HL-60 (cell line): ENCODE measurements at regions not wholly inside any gene's neighbourhood (a gene's known extent, or its start where the extent isn't known, plus 50 kb on each side); places are given as distances from the start of the nearest gene placed in this dataset.

Experiments used
- DNase-seq, 2 experiments: peaks; one replicate each; pipeline ENCODE4 v3.0.0-alpha.2; 2010 to 2020; ENCODE audit warnings: low read depth in 1 of 2, low spot score in 1 of 2
- H3K27ac ChIP-seq: fragments of 250-450 bp; sonication (Bioruptor Pico); replicated peaks from 2 replicates; pipeline ENCODE4 v1.5.1; 2020; ENCODE audit warnings: mild to moderate bottlenecking, moderate library complexity
- H3K27me3 ChIP-seq: fragments of 250-450 bp; sonication (Bioruptor Pico); 2 replicates; pipeline ENCODE4 v1.5.1; 2021; ENCODE audit warnings: mild to moderate bottlenecking, moderate library complexity; ENCODE audit not compliant: insufficient read depth, poor library complexity, severe bottlenecking
- H3K4me3 ChIP-seq: replicated peaks from 2 replicates; pipeline ENCODE4 v1.5.1; 2011; ENCODE audit warnings: mild to moderate bottlenecking, control low read depth, low read length; ENCODE audit not compliant: insufficient read depth
- GABPA ChIP-seq: IDR thresholded peaks from 2 replicates; pipeline ENCODE4 v1.6.1; 2012; ENCODE audit warnings: low read depth
- POLR2AphosphoS5 ChIP-seq: IDR thresholded peaks from 2 replicates; pipeline ENCODE4 v1.6.1; 2012; ENCODE audit warnings: low read depth
- SPI1 ChIP-seq: IDR thresholded peaks from 2 replicates; pipeline ENCODE4 v1.6.1; 2012; ENCODE audit warnings: low read depth, mild to moderate bottlenecking, borderline replicate concordance
- TF ChIP-seq, protein P1 (sequence below): IDR thresholded peaks from 2 replicates; pipeline ENCODE4 v1.6.1; 2012; ENCODE audit warnings: low read depth; ENCODE audit not compliant: insufficient replicate concordance
- TF ChIP-seq, protein P2 (sequence below): IDR thresholded peaks from one replicate; pipeline ENCODE4 v1.5.1; 2011; ENCODE audit warnings: low read length, control low read depth, inconsistent platforms; ENCODE audit not compliant: insufficient read depth

DNA sequence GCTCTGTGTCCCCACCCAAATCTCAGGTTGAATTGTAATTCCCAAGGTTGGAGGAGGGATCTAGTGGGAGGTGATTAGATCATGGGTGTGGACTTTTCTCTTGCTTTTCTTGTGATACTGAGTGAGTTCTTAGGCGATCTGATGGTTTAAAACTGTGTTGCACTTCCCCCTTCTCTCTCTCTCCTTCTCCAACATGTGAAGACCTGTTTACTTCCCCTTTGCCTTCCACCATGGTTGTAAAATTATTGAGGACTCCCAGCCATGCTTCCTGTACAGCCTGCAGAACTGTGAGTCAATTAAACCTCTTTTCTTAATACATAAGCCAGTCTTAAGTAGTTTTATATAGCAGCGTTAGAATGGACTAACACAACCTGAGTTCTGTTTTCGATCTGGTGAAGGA is 738.2 kb downstream of the ARAP2 start:
- no peak for DNase-seq
- TF ChIP-seq, protein P1, sequence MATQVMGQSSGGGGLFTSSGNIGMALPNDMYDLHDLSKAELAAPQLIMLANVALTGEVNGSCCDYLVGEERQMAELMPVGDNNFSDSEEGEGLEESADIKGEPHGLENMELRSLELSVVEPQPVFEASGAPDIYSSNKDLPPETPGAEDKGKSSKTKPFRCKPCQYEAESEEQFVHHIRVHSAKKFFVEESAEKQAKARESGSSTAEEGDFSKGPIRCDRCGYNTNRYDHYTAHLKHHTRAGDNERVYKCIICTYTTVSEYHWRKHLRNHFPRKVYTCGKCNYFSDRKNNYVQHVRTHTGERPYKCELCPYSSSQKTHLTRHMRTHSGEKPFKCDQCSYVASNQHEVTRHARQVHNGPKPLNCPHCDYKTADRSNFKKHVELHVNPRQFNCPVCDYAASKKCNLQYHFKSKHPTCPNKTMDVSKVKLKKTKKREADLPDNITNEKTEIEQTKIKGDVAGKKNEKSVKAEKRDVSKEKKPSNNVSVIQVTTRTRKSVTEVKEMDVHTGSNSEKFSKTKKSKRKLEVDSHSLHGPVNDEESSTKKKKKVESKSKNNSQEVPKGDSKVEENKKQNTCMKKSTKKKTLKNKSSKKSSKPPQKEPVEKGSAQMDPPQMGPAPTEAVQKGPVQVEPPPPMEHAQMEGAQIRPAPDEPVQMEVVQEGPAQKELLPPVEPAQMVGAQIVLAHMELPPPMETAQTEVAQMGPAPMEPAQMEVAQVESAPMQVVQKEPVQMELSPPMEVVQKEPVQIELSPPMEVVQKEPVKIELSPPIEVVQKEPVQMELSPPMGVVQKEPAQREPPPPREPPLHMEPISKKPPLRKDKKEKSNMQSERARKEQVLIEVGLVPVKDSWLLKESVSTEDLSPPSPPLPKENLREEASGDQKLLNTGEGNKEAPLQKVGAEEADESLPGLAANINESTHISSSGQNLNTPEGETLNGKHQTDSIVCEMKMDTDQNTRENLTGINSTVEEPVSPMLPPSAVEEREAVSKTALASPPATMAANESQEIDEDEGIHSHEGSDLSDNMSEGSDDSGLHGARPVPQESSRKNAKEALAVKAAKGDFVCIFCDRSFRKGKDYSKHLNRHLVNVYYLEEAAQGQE: no peak
- peak; percentile 41; the same call in 1 of the 2 replicates for TF ChIP-seq SPI1
- H3K27me3 ChIP-seq: no peaks in the 10 kb centered on the region
- no peak overlapping the region for H3K4me3 ChIP-seq
- H3K27ac ChIP-seq: no peak overlapping the region

DNA sequence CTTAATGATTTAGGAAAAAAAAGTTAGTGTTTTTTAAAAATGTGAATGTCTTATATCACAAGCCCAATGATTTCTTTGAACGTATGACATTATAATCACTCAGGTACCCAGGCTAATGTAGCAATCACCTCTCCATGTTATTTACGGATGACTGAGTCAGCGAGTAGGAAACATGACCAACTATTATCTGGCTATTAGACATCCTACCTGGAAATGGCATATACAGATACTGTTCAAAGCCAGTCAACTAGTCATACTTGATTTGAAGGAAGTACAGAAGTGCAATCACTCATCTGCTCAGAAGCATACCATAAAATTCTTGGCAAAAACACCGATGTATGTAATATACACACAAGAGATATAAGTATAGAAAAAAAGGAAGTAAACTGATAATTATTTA is 732.5 kb downstream of the ARAP2 start:
- TF ChIP-seq, protein P1: no peak
- no peak for TF ChIP-seq POLR2AphosphoS5
- TF ChIP-seq, protein P2, sequence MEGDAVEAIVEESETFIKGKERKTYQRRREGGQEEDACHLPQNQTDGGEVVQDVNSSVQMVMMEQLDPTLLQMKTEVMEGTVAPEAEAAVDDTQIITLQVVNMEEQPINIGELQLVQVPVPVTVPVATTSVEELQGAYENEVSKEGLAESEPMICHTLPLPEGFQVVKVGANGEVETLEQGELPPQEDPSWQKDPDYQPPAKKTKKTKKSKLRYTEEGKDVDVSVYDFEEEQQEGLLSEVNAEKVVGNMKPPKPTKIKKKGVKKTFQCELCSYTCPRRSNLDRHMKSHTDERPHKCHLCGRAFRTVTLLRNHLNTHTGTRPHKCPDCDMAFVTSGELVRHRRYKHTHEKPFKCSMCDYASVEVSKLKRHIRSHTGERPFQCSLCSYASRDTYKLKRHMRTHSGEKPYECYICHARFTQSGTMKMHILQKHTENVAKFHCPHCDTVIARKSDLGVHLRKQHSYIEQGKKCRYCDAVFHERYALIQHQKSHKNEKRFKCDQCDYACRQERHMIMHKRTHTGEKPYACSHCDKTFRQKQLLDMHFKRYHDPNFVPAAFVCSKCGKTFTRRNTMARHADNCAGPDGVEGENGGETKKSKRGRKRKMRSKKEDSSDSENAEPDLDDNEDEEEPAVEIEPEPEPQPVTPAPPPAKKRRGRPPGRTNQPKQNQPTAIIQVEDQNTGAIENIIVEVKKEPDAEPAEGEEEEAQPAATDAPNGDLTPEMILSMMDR: no peak
- TF ChIP-seq SPI1: no peak
- no peak for TF ChIP-seq GABPA
- Histone ChIP-seq H3K27me3 (no peaks in the 10 kb centered on the region), H3K4me3 (no peak overlapping the region), H3K27ac (no peak overlapping the region)
- no peak for DNase-seq

DNA sequence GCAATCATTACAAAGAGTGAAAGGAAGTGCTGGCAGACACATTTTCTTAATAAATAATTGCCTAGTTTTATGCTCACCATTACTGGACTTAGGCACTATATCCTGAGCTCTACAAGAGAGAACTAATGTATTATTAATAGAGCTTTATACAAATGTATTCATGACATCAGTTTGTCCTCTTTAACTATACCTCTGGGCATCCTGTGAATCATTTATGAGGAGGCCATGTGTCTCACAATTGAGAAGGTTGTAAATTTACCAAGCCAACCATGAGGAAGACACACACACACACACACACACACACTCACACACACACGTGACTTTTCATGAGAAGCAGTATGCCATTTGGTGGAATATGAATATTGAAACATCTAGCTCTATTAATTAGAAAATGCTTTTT is 728.2 kb downstream of the ARAP2 start:
- no peak for DNase-seq
- no peak overlapping the region for H3K27ac ChIP-seq
- no peaks in the 10 kb centered on the region for H3K27me3 ChIP-seq
- TF ChIP-seq, protein P2: no peak
- TF ChIP-seq, protein P1: no peak
- TF ChIP-seq GABPA (no peak), POLR2AphosphoS5 (no peak), SPI1 (no peak)
- no peak overlapping the region for H3K4me3 ChIP-seq

DNA sequence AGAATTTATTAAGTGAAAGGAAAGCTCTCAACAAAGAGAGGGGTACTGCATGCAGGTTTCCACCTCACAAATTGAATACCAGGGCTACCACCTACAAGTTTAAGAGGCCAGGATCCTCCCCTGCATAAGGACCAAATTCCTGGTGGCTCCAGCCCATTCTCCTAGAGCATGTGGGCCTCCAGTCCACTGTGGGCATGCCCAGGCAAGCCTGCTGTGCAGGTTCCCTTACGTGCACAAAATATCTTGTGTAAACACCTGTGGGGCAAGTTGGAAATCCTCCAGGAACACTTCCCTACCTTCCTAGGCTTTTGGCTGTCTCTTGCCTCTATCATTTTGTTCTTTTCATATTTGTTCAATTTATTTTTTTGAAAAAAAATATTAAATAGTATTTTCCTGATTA is 724.3 kb downstream of the ARAP2 start:
- Histone ChIP-seq H3K27me3 (no peaks in the 10 kb centered on the region), H3K27ac (no peak overlapping the region), H3K4me3 (no peak overlapping the region)
- DNase-seq: no peak
- no peak for TF ChIP-seq POLR2AphosphoS5
- TF ChIP-seq GABPA: no peak
- TF ChIP-seq, protein P2: no peak
- TF ChIP-seq SPI1: no peak
- TF ChIP-seq, protein P1: no peak
